HG02943 (cell line): ENCODE measurements at regions not wholly inside any gene's neighbourhood (a gene's known extent, or its start where the extent isn't known, plus 50 kb on each side); places are given as distances from the start of the nearest gene placed in this dataset.

Experiments
- ATAC-seq: cut with Tn5 transposase; IDR thresholded peaks from one replicate; pipeline ENCODE4 v1.9.1; 2021; ENCODE audit warnings: mild to moderate bottlenecking, low read depth, moderate library complexity; ENCODE audit not compliant: unreplicated experiment

- no peak for ATAC-seq
These were observed 79.3 kb upstream of the RORA start for GRCh38 chr15:61308437-61308836.

GRCh38 chr15:61307474-61307873 is 78.4 kb upstream of the RORA start:
- ATAC-seq = no peak

GRCh38 chr15:61301701-61302100 is 72.6 kb upstream of the RORA start:
- ATAC-seq = no peak

GRCh38 chr15:61299075-61299763 is 70.1 kb upstream of the RORA start:
- ATAC-seq = no peak

- ATAC-seq = no peak
These were observed 66.1 kb upstream of the RORA start for GRCh38 chr15:61295239-61295638.

GRCh38 chr15:61282661-61283060 is 53.6 kb upstream of the RORA start:
- no peak for ATAC-seq

GRCh38 chr15:61281328-61281727 is 52.2 kb upstream of the RORA start:
- ATAC-seq = no peak
